ENCODE measurements at regions not wholly inside any gene's neighbourhood (a gene's known extent, or its start where the extent isn't known, plus 50 kb on each side); places are given as distances from the start of the nearest gene placed in this dataset.
A peak's percentile ranks its signal among the peaks of the same experiment; 100 is the strongest.

- ChIA-PET CTCF (ENCODE audit: partially characterized antibody) (no interaction called here), POLR2A (ENCODE audit: partially characterized antibody) (no interaction called here)
- H3K36me3 ChIP-seq (ENCODE audit: control insufficient read depth in 2 of 4, insufficient read depth in 4 of 4, low read length in 3 of 4) = no peaks in the 10 kb centered on the region
- H3K4me3 ChIP-seq (ENCODE audit: extremely low read depth in 1 of 4, insufficient read depth in 2 of 4, low read depth in 3 of 4, low read length in 4 of 4) = no peak overlapping the region
- H3K18ac ChIP-seq (ENCODE audit: extremely low read depth, low read length) = no peak overlapping the region
- H2BK15ac ChIP-seq (ENCODE audit: low read length) = no peak overlapping the region
- DNase-seq (ENCODE audit: low read depth in 1 of 2, low spot score in 2 of 2) (peak in 1 of 2 experiments; percentile 9), FAIRE-seq (no peak)
- 0 out of 2 replicates have a peak overlapping the region, but pooled peaks have one; percentile 35 for H2BK20ac ChIP-seq (ENCODE audit: low read length)
- no peaks in the 10 kb centered on the region for H3K79me2 ChIP-seq (ENCODE audit: control insufficient read depth in 1 of 2, insufficient read depth in 2 of 2, low read length in 2 of 2)
- no peak overlapping the region for H3K56ac ChIP-seq (replicated peaks; ENCODE audit: insufficient read length, low read depth, low read length)
- H4K91ac ChIP-seq (replicated peaks; ENCODE audit: insufficient read length, low read length) = no peak overlapping the region
- no peak overlapping the region for H2AK5ac ChIP-seq (ENCODE audit: low read depth, low read length)
- no peak overlapping the region for H3K14ac ChIP-seq (ENCODE audit: insufficient read length)
- no peaks in the 10 kb centered on the region for H3K9me3 ChIP-seq (ENCODE audit: insufficient read depth in 2 of 2, low read depth in 1 of 2, low read length in 1 of 2)
- no peak overlapping the region for H2BK120ac ChIP-seq (replicated peaks; ENCODE audit: low read depth, low read length)
- H3K4me2 ChIP-seq (ENCODE audit: insufficient read depth in 1 of 2, low read depth in 2 of 2, low read length in 2 of 2) = no peak overlapping the region
- H3K27ac ChIP-seq (ENCODE audit: low read depth, low read length) = no peak overlapping the region
- WGBS, 2 experiments (ENCODE audit: extremely low coverage in 1 of 2, insufficient coverage in 1 of 2, insufficient read length in 1 of 2, insufficient replicate concordance in 2 of 2, low coverage in 1 of 2, low lambda C conversion rate in 2 of 2, missing lambda C conversion rate in 1 of 2) = 86% methylated on average over 2 of the region's 2 CpGs; no CpG with 5 or more reads in 1 of the 2 experiments
- no peak overlapping the region for H3K23ac ChIP-seq (ENCODE audit: insufficient read length)
- no peak overlapping the region; the same call in 1 of the 2 replicates for H2BK12ac ChIP-seq (ENCODE audit: low read depth, low read length)
- no peaks in the 10 kb centered on the region for H3K79me1 ChIP-seq (ENCODE audit: low read depth, low read length)
- no peak overlapping the region for H3K9ac ChIP-seq (replicated peaks in 1 of 4; ENCODE audit: extremely low read depth in 1 of 4, low read depth in 3 of 4, low read length in 3 of 4)
- no peaks in the 10 kb centered on the region for H3K23me2 ChIP-seq (ENCODE audit: low read depth, low read length)
- H4K8ac ChIP-seq (ENCODE audit: extremely low read depth, insufficient read depth, low read length) = no peak overlapping the region
- H3K27me3 ChIP-seq (replicated peaks in 1 of 4; ENCODE audit: control insufficient read depth in 3 of 4, extremely low read depth in 1 of 4, insufficient read depth in 3 of 4, low read length in 3 of 4) = no peaks in the 10 kb centered on the region
- H3K4ac ChIP-seq (replicated peaks; ENCODE audit: insufficient read length, low read depth, low read length) = no peak overlapping the region
- H2AFZ ChIP-seq (ENCODE audit: low read length) = no peak overlapping the region
- no peak overlapping the region; the same call in 1 of the 2 replicates for H2BK5ac ChIP-seq (ENCODE audit: low read depth, low read length)
- no peak overlapping the region for H4K5ac ChIP-seq (ENCODE audit: insufficient read length, low read depth, low read length)
- TF ChIP-seq EP300 (IDR thresholded peaks at IDR 0.05; ENCODE audit: borderline replicate concordance in 1 of 2, low read depth in 2 of 2, low read length in 2 of 2) (peak in 1 of 2 experiments; percentile 62; a peak in 1 of 3 replicates), TEAD4 (IDR thresholded peaks at IDR 0.05; ENCODE audit: low read depth, low read length) (0 out of 2 replicates have a peak, but pooled peaks have one; percentile 45), POLR2AphosphoS5 (IDR thresholded peaks at IDR 0.05; ENCODE audit: low read depth, low read length) (no peak), SIX5 (IDR thresholded peaks at IDR 0.05; ENCODE audit: low read depth, low read length) (no peak), NRF1 (IDR thresholded peaks at IDR 0.05; ENCODE audit: low read depth, low read length) (no peak), SRF (IDR thresholded peaks at IDR 0.05; ENCODE audit: low read depth, low read length) (no peak), YY1 (IDR thresholded peaks at IDR 0.05; ENCODE audit: low read depth, low read length) (no peak), POLR2A (IDR thresholded peaks at IDR 0.05; ENCODE audit: control extremely low read depth in 1 of 2, low read depth in 2 of 2, low read length in 2 of 2) (no peak), TCF12 (IDR thresholded peaks at IDR 0.05; ENCODE audit: low read depth, low read length) (peak; percentile 92)
- H3K4me1 ChIP-seq (replicated peaks in 1 of 4; ENCODE audit: control insufficient read depth in 3 of 4, insufficient read depth in 4 of 4, low read length in 3 of 4) = peaks cover 0 to 6% (median 2%) of the 10 kb centered on the region in 4 experiments; a peak in 3 of 7 replicates
- no peaks in the 10 kb centered on the region for H4K20me1 ChIP-seq (replicated peaks in 1 of 2; ENCODE audit: control insufficient read depth in 1 of 2, insufficient read depth in 2 of 2, low read length in 2 of 2)
Observed at GRCh38 chr10:107880185-107880584, 715.7 kb upstream of the SORCS1 start.
